Erythroblast (primary cell): ENCODE measurements at regions not wholly inside any gene's neighbourhood (a gene's known extent, or its start where the extent isn't known, plus 50 kb on each side); places are given as distances from the start of the nearest gene placed in this dataset.
"Not testable (repeated sequence)": the region's sequence is repeated elsewhere in the genome, so short reads cannot be mapped to it uniquely, and the experiment has no call there.

Experiments
- DNase-seq, 2 experiments: peaks; one replicate each; lab custom pipeline; 2025; lab: John Stamatoyannopoulos, UW
- GATA1 ChIP-seq: IDR thresholded peaks from 2 replicates; pipeline ENCODE4 v1.6.1; 2011; ENCODE audit warnings: low read depth, mild to moderate bottlenecking, control low read depth, low read length, moderate library complexity
- POLR2A ChIP-seq: IDR thresholded peaks from 2 replicates; pipeline ENCODE4 v1.6.1; 2011; ENCODE audit warnings: mild to moderate bottlenecking, low read length

DNA sequence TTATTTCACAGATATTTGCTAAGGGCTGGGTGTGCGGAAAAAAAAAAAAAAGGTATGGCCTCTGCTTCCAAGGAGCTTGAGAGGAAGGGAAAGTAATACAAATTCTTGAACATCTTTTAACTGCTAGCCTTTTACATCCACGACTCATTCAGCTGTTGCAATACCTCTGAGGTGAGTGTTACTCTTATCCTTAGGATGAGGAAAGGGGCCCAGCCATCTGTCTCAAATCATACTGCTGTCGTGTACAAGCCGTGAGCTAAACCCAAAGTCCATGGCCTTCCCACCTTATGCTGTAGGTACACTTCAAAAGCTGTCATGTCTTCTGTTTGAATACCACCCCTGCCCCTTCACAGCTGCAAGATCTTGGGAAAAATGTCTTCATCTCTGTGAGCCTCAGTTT lies 146.8 kb downstream of the KCNRG start:
- TF ChIP-seq POLR2A (no peak), GATA1 (no peak)
- peak in 1 of 2 experiments; percentile 7 for DNase-seq

DNA sequence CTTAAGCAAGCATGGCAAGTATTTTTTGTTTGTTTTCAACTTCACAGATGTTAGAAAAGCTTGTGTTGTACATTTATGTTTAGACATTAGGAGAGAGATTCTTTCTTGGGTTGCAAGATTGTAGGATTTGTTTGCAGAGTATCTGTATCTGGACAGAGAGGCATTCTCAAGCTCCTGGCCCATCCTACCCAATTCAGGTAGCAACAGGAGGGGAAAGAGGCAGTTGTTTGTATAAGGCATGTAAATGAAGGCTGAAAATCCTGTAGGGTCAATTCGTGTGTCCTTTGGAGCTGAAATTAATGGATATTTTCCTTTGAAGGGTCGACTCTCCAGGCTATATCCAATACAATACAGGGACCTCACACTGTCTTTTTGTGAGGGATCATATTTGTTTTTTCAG lies 147.3 kb downstream of the KCNRG start:
- TF ChIP-seq GATA1 (no peak), POLR2A (no peak)
- no peak for DNase-seq

DNA sequence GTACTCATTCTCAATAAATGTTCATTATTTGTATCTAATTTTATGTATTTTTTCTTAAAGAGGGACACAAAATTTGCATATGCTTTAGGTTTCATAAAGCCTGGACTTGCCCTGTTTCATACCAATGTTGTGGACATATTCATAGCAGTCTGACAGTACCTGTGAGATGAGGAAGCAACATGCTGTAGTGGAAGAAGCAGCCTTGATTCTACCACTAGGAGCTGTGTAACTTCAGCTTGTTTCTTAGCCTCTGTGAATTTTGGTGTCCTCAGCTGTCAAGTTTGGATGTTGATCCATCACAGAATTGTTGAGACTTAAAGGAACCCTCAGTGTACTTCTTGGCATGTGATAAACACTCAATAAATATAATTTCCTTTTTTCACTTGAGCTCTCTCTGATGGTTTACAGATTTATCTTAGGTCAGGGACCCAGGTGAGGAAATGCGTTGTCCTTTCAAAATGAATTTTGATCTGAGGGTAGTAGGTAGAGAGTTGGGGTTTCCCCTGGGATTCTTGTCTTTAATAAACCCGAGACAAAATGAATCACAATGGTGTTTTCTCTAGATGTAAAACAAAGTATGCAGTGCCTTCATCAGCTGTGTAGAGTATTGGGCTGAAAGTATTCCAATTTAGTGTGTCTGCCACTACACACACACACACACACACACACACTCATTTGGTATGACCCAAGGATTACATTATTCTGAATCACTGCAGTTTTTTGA lies 152.1 kb downstream of the KCNRG start:
- no peak for DNase-seq
- no peak for TF ChIP-seq POLR2A
- no peak for TF ChIP-seq GATA1

DNA sequence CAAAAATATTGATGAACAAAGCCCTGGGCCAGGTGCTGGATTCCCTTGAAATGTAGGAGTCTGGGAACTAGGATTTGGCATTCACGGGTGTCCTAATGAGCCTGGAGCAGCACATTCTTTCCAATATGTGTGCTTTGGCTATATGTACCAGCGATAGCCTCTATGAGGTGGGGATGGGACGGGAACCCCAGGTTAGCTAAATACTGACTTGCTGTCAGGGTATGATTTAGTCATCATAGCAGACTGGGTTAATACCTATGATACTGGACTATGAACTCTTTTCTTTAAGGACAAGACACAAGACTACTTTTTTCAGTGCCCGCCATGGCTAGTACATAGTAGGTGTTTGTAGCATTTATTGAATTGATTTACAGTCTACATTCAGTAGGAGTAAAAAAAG lies 152.7 kb downstream of the KCNRG start:
- no peak for DNase-seq

DNA sequence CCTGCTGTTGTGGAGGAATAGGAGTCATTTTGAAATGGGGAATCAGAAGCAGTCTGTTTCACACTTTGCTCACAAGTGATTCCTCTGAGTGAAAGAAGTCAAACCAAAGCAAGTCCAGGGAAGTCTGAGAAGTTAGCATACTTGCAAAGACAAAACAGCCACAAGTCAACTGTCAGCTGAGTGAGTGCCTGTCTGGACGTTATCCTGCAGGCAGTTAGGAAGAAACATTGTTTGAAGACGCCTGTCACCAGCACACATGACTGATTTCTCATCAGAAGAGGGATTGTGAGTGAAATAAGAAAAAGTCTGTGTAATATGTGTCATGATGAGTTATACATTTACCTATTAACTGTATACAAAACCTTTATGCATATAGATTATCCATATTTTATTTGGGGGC lies 153.5 kb downstream of the KCNRG start:
- TF ChIP-seq POLR2A, result no peak
- TF ChIP-seq GATA1, result no peak
- DNase-seq, result no peak

More for the DNA sequence above, 152.7 kb downstream of the KCNRG start:
- no peak for TF ChIP-seq POLR2A
- TF ChIP-seq GATA1, result no peak

DNA sequence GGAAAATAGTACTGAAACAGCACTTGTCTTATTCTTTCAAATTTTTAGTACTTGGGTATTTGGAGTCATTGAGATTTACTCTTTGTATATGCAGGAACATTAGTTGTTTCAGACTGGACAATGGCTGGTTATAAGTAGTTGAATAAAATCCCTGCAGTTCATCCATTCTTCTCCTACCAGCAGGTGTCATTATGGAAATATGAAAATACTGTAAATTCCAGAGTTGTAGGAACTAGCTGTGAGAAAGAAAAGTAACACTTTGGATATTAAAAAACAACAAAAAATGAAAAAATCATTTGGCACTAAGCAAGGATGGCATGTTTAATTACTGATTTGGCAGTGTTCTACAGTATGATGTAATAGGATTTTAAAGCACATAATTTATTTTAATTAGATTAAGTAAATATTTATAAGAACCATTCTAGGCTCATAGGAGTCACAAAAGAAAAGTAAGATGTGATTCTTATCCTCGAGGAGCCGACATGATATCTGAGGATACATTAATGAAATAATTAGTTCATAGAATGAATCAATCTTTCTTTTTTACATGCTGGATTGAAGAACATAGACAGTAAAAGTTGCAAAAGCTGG lies 155.3 kb downstream of the KCNRG start:
- TF ChIP-seq GATA1 (no peak), POLR2A (no peak)
- DNase-seq, result no peak

DNA sequence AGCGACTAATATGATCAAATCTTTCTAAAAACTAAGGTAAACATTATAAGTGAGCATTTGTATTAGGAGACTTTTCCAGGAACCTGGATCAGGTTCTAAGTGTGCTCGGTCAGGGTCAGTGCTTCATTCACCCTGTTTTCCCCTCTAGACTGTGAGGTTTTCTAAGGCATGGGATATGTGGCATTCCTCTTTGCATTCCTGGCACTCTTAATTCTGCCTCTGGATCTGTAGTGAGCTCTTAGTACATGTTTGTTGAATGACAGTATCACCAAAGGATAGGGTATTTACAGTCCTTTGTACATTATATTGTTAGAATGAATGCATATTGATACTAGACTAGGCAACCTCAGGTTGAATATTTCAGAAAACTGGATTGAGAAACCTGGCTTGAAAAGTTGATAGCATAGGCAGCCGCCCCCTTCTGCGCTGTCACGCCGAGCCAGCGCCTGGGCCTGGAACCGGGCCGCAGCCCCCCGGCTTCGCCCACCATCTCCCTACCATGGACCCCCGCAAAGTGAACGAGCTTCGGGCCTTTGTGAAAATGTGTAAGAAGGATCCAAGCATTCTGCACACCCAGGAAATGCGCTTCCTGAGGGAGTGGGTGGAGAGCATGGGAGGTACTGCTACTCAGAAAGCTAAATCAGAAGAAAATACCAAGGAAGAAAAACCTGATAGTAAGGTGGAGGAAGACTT lies 156.5 kb downstream of the KCNRG start:
- no peak for DNase-seq
- no peak for TF ChIP-seq GATA1
- TF ChIP-seq POLR2A, result no peak

DNA sequence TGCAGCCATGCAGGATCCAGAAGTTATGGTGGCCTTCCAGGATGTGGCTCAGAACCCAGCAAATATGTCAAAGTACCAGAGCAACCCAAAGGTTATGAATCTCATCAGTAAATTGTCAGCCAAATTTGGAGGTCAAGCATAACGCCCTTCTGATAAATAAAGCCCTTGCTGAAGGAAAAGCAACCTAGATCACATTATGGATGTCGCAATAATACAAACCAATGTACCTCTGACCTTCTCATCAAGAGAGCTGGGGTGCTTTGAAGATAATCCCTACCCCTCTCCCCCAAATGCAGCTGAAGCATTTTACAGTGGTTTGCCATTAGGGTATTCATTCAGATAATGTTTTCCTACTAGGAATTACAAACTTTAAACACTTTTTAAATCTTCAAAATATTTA lies 157.8 kb downstream of the KCNRG start:
- not testable (repeated sequence) for DNase-seq

DNA sequence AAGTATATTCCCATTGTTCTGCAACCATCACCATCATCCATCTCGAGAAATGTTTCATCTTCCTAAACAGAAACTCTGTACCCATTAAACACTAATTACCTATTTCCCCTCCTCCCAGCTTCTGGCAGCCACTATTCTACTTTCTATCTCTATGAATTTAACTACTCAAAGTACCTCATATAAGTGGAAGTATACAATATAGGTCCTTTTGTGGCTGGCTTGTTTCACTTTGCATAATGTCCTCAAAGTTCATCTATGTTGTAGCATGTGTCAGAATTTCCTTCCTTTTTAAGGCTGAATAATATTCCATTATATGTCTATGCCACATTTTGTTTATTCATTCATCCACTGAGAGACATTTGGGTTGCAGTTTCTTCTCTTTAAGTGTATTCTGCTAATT lies 159.4 kb downstream of the KCNRG start:
- TF ChIP-seq POLR2A (no peak), GATA1 (no peak)

DNA sequence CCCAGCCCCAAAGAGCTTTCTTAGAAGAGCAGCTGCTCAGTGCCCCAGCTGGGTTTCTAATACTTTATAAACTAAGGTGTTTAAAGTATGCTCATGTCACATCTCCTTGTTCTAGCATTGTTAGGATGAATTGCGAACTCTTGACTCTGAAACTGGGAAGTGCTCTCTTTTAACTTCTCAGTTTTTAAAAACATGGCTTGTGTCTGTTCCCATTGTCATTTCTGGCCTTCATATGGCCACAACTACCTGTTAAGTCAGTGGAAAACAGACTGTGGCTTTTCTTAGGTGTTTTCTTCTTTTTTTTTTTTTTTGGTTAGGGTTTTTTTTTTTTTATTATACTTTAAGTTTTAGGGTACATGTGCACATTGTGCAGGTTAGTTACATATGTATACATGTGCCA lies 164.7 kb downstream of the KCNRG start:
- DNase-seq, result no peak
- TF ChIP-seq GATA1 (no peak), POLR2A (no peak)

More for the DNA sequence above, 159.4 kb downstream of the KCNRG start:
- DNase-seq, result no peak

DNA sequence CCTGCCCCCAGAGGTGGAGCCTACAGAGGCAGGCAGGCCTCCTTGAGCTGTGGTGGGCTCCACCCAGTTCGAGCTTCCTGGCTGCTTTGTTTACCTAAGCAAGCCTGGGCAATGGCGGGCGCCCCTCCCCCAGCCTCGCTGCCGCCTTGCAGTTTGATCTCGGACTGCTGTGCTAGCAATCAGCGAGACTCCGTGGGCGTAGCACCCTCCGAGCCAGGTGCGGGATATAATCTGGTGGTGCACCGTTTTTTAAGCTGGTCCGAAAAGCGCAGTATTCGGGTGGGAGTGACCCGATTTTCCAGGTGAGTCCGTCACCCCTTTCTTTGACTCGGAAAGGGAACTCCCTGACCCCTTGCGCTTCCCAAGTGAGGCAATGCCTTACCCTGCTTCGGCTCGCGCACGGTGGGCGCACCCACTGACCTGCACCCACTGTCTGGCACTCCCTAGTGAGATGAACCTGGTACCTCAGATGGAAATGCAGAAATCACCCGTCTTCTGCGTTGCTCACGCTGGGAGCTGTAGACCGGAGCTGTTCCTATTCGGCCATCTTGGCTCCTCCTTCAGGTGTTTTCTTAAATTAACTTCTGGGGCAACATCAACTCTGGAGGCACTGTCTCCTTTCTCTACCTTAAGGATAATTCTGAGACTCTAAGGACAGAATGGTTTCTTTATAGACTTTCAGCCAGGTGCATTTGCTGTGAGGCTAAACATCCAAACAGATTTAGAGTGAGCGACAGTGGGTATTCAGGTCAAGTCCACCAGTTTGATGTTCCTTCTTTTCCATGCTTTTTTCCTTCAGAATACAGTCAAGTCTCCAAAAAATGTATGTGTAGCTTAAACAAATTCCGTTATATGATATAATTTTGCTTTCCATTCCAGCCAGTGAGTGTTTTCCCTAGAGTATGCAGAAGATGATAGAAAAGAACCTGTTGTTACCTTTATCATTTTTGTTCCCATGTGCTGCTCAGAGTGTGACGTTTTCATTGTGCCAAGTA lies 170.8 kb downstream of the KCNRG start:
- not testable (repeated sequence) for DNase-seq

DNA sequence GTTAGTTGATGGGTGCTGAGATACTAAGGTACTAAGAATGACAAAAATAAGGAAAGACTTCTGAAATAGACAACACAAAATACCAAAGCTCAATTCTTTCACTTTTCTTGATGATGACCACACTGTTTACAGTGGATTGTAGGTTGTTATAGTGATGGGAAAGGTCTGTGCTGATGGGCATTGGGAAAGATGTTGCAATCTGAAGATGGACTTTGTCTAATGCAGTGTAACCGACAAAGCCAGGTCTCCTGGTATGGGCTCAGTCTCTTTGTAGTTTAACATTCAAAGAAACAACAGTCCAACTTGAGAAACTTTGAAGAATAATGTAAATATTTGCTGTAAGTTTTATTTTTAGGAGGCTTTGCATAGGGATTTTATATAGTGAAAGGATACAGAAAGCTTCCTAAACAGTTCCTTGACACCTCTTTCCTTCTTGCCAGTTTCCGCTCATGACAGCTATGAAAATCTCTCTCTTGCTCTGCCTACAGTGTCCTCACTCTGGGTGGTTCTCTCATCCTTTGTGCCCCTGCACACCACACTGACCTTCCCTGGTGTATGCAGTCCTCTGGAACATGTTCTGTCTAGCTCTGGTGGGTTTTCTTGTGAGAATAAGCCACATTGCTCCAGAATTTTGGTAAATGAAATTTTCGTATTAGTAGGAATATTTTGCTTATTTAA lies 172.2 kb downstream of the KCNRG start:
- DNase-seq, result no peak
- no peak for TF ChIP-seq POLR2A

DNA sequence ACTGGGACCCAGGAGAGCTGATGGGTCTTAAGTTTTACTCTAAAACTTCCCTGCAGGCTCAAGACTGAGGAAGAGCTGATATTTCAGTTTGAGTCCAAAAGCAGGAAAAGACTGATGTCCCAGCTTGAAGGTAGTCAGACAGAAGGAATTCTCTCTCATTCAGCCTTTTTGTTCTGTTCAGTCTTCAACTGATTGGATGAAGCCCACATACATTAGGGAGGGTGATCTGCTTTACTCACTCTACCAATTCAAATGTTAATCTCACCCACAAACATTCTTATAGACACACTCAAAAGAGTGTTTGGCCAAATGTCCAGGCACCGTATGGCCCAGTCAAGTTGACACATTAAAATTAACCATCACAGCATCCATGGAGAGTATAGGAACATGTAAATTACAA lies 173.5 kb downstream of the KCNRG start:
- no peak for DNase-seq
- no peak for TF ChIP-seq POLR2A
- TF ChIP-seq GATA1, result no peak

DNA sequence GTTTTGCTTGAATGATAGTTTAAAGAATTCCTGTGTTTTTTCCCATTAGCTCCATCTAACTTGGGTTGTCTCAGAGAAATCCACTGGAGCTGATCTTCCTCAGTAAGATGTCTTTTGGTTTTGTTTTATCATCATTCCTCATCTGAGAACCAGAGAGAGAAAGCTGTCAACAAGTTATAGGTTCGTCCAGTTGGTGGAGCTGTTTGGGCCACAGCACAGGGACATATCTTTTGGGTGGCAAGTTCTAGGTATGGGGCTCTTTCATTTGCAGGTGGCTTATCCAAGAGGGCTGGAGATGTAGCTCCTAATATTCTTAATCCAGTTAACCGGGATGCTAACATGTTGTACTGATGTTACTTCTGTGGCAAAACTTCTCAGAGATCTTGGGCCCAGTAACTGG lies 174.2 kb downstream of the KCNRG start:
- peak; percentile 29 to 42 for DNase-seq
- TF ChIP-seq GATA1 (no peak), POLR2A (no peak)

DNA sequence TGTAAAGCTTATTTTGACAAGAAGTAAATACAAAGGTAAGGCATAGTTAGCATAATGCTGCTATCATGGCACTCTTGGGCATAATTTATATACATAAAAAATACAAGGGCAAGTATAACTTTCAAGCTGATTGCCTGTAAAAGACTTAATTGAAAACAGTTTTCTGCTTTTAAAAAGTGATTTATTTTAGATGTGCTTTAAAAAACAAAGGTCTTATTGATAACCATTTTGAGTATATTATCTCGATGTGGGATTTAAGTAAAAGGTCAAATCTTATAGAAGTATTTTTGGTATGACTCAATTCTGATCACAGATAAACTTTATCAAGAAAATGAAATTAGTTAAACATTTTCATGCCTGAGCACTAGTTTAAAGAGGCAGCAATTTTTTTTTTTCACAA lies 175.8 kb downstream of the KCNRG start:
- DNase-seq, result no peak
- no peak for TF ChIP-seq POLR2A
- TF ChIP-seq GATA1, result no peak
